ENCODE measurements at regions not wholly inside any gene's neighbourhood (a gene's known extent, or its start where the extent isn't known, plus 50 kb on each side); places are given as distances from the start of the nearest gene placed in this dataset.

GRCh38 chr4:189305500-189305899 lies 635.2 kb upstream of the FRG1 start:
- TF ChIP-seq, protein P1, sequence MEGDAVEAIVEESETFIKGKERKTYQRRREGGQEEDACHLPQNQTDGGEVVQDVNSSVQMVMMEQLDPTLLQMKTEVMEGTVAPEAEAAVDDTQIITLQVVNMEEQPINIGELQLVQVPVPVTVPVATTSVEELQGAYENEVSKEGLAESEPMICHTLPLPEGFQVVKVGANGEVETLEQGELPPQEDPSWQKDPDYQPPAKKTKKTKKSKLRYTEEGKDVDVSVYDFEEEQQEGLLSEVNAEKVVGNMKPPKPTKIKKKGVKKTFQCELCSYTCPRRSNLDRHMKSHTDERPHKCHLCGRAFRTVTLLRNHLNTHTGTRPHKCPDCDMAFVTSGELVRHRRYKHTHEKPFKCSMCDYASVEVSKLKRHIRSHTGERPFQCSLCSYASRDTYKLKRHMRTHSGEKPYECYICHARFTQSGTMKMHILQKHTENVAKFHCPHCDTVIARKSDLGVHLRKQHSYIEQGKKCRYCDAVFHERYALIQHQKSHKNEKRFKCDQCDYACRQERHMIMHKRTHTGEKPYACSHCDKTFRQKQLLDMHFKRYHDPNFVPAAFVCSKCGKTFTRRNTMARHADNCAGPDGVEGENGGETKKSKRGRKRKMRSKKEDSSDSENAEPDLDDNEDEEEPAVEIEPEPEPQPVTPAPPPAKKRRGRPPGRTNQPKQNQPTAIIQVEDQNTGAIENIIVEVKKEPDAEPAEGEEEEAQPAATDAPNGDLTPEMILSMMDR (IDR thresholded peaks at IDR 0.05; ENCODE audit: low read length) = no peak
- TF ChIP-seq EZH2phosphoT487 (IDR thresholded peaks at IDR 0.05; ENCODE audit: low read length) (no peak), EZH2 (optimal IDR thresholded peaks at IDR 0.05; ENCODE audit: low read depth, low read length) (no peak)
